HEK293T (cell line): ENCODE measurements at regions not wholly inside any gene's neighbourhood (a gene's known extent, or its start where the extent isn't known, plus 50 kb on each side); places are given as distances from the start of the nearest gene placed in this dataset.

Experiments used
- ARNT ChIP-seq: fragments of 450-650 bp; IDR thresholded peaks from 2 replicates; pipeline ENCODE4 v1.6.1; 2017; ENCODE audit warnings: mild to moderate bottlenecking
- BHLHE40 ChIP-seq: fragments of 450-650 bp; IDR thresholded peaks from 2 replicates; pipeline ENCODE4 v1.6.1; 2016; ENCODE audit warnings: mild to moderate bottlenecking, moderate library complexity, borderline replicate concordance
- CTBP1 ChIP-seq: fragments of 450-650 bp; IDR thresholded peaks from 2 replicates; pipeline ENCODE4 v1.6.1; 2016; ENCODE audit warnings: borderline replicate concordance
- ELF4 ChIP-seq: fragments of 450-650 bp; IDR thresholded peaks from 2 replicates; pipeline ENCODE4 v1.6.1; 2017; ENCODE audit warnings: antibody characterized with exemption
- FOXA1 ChIP-seq: fragments of 450-650 bp; IDR thresholded peaks from 2 replicates; pipeline ENCODE4 v1.6.1; 2016; ENCODE audit warnings: mild to moderate bottlenecking
- FOXK2 ChIP-seq: fragments of 450-650 bp; IDR thresholded peaks from 2 replicates; pipeline ENCODE4 v1.6.1; 2016; ENCODE audit warnings: mild to moderate bottlenecking
- FOXM1 ChIP-seq: fragments of 450-650 bp; IDR thresholded peaks from 2 replicates; pipeline ENCODE4 v1.6.1; 2017; ENCODE audit warnings: mild to moderate bottlenecking, borderline replicate concordance
- L3MBTL2 ChIP-seq: fragments of 450-650 bp; conservative IDR thresholded peaks from 2 replicates; pipeline ENCODE4 v1.6.1; 2016; ENCODE audit warnings: mild to moderate bottlenecking
- NFRKB ChIP-seq: fragments of 450-650 bp; IDR thresholded peaks from 2 replicates; pipeline ENCODE4 v1.6.1; 2016; ENCODE audit warnings: mild to moderate bottlenecking, moderate library complexity
- PKNOX1 ChIP-seq: fragments of 450-650 bp; IDR thresholded peaks from 2 replicates; pipeline ENCODE4 v1.6.1; 2016
- SP1 ChIP-seq: fragments of 450-650 bp; IDR thresholded peaks from 2 replicates; pipeline ENCODE4 v1.6.1; 2017
- SUZ12 ChIP-seq: fragments of 450-650 bp; IDR thresholded peaks from 2 replicates; pipeline ENCODE4 v1.6.1; 2016; ENCODE audit warnings: mild to moderate bottlenecking
- TARDBP ChIP-seq: fragments of 450-650 bp; IDR thresholded peaks from 2 replicates; pipeline ENCODE4 v1.6.1; 2016

GRCh38 chr15:95897651-95898050 is 432.8 kb upstream of the NR2F2 start:
- TF ChIP-seq NFRKB, result no peak
- TF ChIP-seq CTBP1, result no peak
- TF ChIP-seq SP1, result no peak
- no peak for TF ChIP-seq L3MBTL2
- no peak for TF ChIP-seq FOXA1
- no peak for TF ChIP-seq FOXK2
- no peak for TF ChIP-seq TARDBP
- no peak for TF ChIP-seq FOXM1
- TF ChIP-seq ELF4, result no peak
- no peak for TF ChIP-seq PKNOX1
- no peak for TF ChIP-seq SUZ12
- TF ChIP-seq BHLHE40, result no peak
- no peak for TF ChIP-seq ARNT
